ENCODE measurements at regions not wholly inside any gene's neighbourhood (a gene's known extent, or its start where the extent isn't known, plus 50 kb on each side); places are given as distances from the start of the nearest gene placed in this dataset.

DNA sequence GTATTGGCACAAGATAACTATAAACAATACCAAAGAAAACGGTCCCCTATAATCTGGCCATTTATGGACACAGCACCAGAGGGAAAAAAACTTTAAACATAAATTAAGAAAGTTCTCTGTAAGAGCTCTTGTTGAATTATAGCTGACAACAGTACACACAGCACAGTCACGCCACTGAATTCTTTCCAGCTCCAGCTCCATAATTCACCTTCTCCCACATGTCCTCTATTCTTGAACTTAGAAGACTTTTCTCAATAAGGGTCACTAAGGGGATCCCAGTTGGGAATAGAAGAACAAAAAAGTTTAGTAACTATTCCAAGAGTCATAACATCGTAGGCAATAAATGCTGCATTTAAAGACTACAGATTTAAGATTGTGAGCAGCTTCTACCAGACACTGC, 124.6 kb upstream of the CYP1B1 start:
- DNase-seq (no peak), ATAC-seq (no peak)
- Histone ChIP-seq H3K27me3 (no peaks in the 10 kb centered on the region), H3K4me1 (no peaks in the 10 kb centered on the region), H3K36me3 (replicated peaks in 1 of 2; ENCODE audit: insufficient read depth in 1 of 2, low read depth in 2 of 2) (no peaks in the 10 kb centered on the region), H3K9me3 (no peaks in the 10 kb centered on the region), H3K4me3 (no peak overlapping the region), H3K27ac (no peak overlapping the region)
- WGBS, 2 donors = 61 to 66% methylated on average over 3 of the region's 3 CpGs
- TF ChIP-seq, protein P1, sequence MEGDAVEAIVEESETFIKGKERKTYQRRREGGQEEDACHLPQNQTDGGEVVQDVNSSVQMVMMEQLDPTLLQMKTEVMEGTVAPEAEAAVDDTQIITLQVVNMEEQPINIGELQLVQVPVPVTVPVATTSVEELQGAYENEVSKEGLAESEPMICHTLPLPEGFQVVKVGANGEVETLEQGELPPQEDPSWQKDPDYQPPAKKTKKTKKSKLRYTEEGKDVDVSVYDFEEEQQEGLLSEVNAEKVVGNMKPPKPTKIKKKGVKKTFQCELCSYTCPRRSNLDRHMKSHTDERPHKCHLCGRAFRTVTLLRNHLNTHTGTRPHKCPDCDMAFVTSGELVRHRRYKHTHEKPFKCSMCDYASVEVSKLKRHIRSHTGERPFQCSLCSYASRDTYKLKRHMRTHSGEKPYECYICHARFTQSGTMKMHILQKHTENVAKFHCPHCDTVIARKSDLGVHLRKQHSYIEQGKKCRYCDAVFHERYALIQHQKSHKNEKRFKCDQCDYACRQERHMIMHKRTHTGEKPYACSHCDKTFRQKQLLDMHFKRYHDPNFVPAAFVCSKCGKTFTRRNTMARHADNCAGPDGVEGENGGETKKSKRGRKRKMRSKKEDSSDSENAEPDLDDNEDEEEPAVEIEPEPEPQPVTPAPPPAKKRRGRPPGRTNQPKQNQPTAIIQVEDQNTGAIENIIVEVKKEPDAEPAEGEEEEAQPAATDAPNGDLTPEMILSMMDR (IDR thresholded peaks at IDR 0.05) = no peak
- no peak for TF ChIP-seq POLR2A (IDR thresholded peaks at IDR 0.05)
- intact Hi-C loops (cut with DNase I) = no loop called here

GRCh38 chr2:38199127-38199526, 123.2 kb upstream of the CYP1B1 start:
- intact Hi-C loops (cut with DNase I) = no loop called here
- TF ChIP-seq POLR2A (IDR thresholded peaks at IDR 0.05) = no peak
- TF ChIP-seq, protein P1 (IDR thresholded peaks at IDR 0.05) = no peak
- H3K4me3 ChIP-seq = no peak overlapping the region
- H3K27ac ChIP-seq = no peak overlapping the region
- H3K36me3 ChIP-seq (replicated peaks in 1 of 2; ENCODE audit: insufficient read depth in 1 of 2, low read depth in 2 of 2) = no peaks in the 10 kb centered on the region
- no peaks in the 10 kb centered on the region for H3K27me3 ChIP-seq
- DNase-seq (no peak), ATAC-seq (no peak)
- H3K4me1 ChIP-seq = no peaks in the 10 kb centered on the region
- no peaks in the 10 kb centered on the region for H3K9me3 ChIP-seq
- whole genome bisulfite sequencing, 2 donors = 86 to 88% methylated on average over 1 of the region's 1 CpG

- no peak overlapping the region for H3K27ac ChIP-seq
- H3K27me3 ChIP-seq = no peaks in the 10 kb centered on the region
- TF ChIP-seq, protein P1 (IDR thresholded peaks at IDR 0.05) = no peak
- no peak for TF ChIP-seq POLR2A (IDR thresholded peaks at IDR 0.05)
- no peaks in the 10 kb centered on the region for H3K4me1 ChIP-seq
- DNase-seq (no peak), ATAC-seq (no peak)
- no peak overlapping the region for H3K4me3 ChIP-seq
- no peaks in the 10 kb centered on the region for H3K36me3 ChIP-seq (replicated peaks in 1 of 2; ENCODE audit: insufficient read depth in 1 of 2, low read depth in 2 of 2)
- 78 to 84% methylated on average over 5 of the region's 5 CpGs for WGBS, 2 donors
- intact Hi-C loops (cut with DNase I) = no loop called here
- no peaks in the 10 kb centered on the region for H3K9me3 ChIP-seq
Measured at GRCh38 chr2:38194751-38195150, 118.8 kb upstream of the CYP1B1 start.

DNA sequence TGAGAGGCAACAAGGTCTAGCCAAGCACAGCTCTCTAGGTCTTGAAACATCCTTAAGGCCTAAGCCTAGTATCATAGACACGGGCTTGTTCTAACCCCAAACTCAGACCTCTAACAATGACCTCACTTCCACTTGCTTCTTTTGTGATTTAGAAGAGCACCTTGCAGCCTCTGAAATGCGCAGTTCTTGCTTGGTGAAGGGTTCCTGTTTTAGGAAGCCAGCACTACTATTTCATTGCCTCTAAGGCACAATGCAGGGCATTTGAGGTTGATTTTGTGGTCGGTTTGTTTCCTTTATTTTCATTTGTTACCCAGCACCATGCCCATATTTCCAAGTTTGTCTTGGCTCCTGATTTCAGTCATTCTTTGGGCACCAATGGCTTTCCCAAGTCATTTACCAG, 117.0 kb upstream of the CYP1B1 start:
- no peaks in the 10 kb centered on the region for H3K27me3 ChIP-seq
- H3K27ac ChIP-seq = no peak overlapping the region
- H3K9me3 ChIP-seq = no peaks in the 10 kb centered on the region
- WGBS, 2 donors = 54 to 78% methylated on average over 3 of the region's 3 CpGs
- no peak for TF ChIP-seq POLR2A (IDR thresholded peaks at IDR 0.05)
- TF ChIP-seq, protein P1 (IDR thresholded peaks at IDR 0.05) = no peak
- DNase-seq (no peak), ATAC-seq (no peak)
- H3K4me3 ChIP-seq = no peak overlapping the region
- H3K36me3 ChIP-seq (replicated peaks in 1 of 2; ENCODE audit: insufficient read depth in 1 of 2, low read depth in 2 of 2) = no peaks in the 10 kb centered on the region
- intact Hi-C loops (cut with DNase I) = no loop called here
- H3K4me1 ChIP-seq = no peaks in the 10 kb centered on the region

GRCh38 chr2:38192046-38192445, 116.1 kb upstream of the CYP1B1 start:
- no peaks in the 10 kb centered on the region for H3K4me1 ChIP-seq
- no peak overlapping the region for H3K27ac ChIP-seq
- H3K4me3 ChIP-seq = no peak overlapping the region
- H3K36me3 ChIP-seq (replicated peaks in 1 of 2; ENCODE audit: insufficient read depth in 1 of 2, low read depth in 2 of 2) = no peaks in the 10 kb centered on the region
- ATAC-seq = no peak
- intact Hi-C loops (cut with DNase I) = no loop called here
- H3K9me3 ChIP-seq = no peaks in the 10 kb centered on the region
- no peak for DNase-seq
- no peaks in the 10 kb centered on the region for H3K27me3 ChIP-seq
- TF ChIP-seq, protein P1 (IDR thresholded peaks at IDR 0.05) = no peak
- no peak for TF ChIP-seq POLR2A (IDR thresholded peaks at IDR 0.05)
